OCI-LY7 (cell line): ENCODE measurements at regions not wholly inside any gene's neighbourhood (a gene's known extent, or its start where the extent isn't known, plus 50 kb on each side); places are given as distances from the start of the nearest gene placed in this dataset.

Source experiments
- CTCF ChIP-seq: fragments of 200-600 bp; sonication (generic); conservative IDR thresholded peaks from 2 replicates; pipeline ENCODE4 v1.5.1; 2014; ENCODE audit warnings: mild to moderate bottlenecking, antibody characterized with exemption, low read length, moderate library complexity, mixed read lengths
- EZH2phosphoT487 ChIP-seq: fragments of 200-600 bp; sonication (generic); IDR thresholded peaks from 2 replicates; pipeline ENCODE4 v1.6.1; 2018; ENCODE audit warnings: low read depth, borderline replicate concordance, mild to moderate bottlenecking, mixed run types, antibody characterized with exemption, low read length, moderate library complexity, mixed read lengths

- TF ChIP-seq CTCF (no peak), EZH2phosphoT487 (no peak)
Observed at GRCh38 chr11:16406226-16406625, 49.9 kb upstream of the SOX6 start.
